ENCODE measurements at regions not wholly inside any gene's neighbourhood (a gene's known extent, or its start where the extent isn't known, plus 50 kb on each side); places are given as distances from the start of the nearest gene placed in this dataset.

GRCh38 chr2:121881950-121882349 lies 126.5 kb downstream of the TSN start:
- peaks cover 9% of the 10 kb centered on the region for H3K27me3 Mint-ChIP-seq (ENCODE audit: low read depth)
- no peaks in the 10 kb centered on the region for H3K36me3 Mint-ChIP-seq (ENCODE audit: low read depth)
- H3K4me1 Mint-ChIP-seq, result peaks cover 14% of the 10 kb centered on the region
- TF ChIP-seq CTCF (IDR thresholded peaks at IDR 0.05; ENCODE audit: unreplicated experiment in 3 of 3), result no peak
- H3K27ac Mint-ChIP-seq, result no peak overlapping the region
- H3K4me3 Mint-ChIP-seq, result no peak overlapping the region
- H3K9me3 Mint-ChIP-seq, result peaks cover 17% of the 10 kb centered on the region

GRCh38 chr2:121884078-121884477 lies 128.6 kb downstream of the TSN start:
- Mint-ChIP-seq H3K9me3 (peaks cover 9% of the 10 kb centered on the region), H3K36me3 (ENCODE audit: low read depth) (no peaks in the 10 kb centered on the region), H3K27ac (no peak overlapping the region), H3K27me3 (ENCODE audit: low read depth) (peaks cover 12% of the 10 kb centered on the region), H3K4me3 (no peak overlapping the region), H3K4me1 (peaks cover 14% of the 10 kb centered on the region)
- no peak for TF ChIP-seq CTCF (IDR thresholded peaks at IDR 0.05; ENCODE audit: unreplicated experiment in 3 of 3)

- peaks cover 14% of the 10 kb centered on the region for H3K4me1 Mint-ChIP-seq
- peak overlapping the region in 1 of 3 experiments; percentile 53 for H3K27ac Mint-ChIP-seq
- TF ChIP-seq CTCF (IDR thresholded peaks at IDR 0.05; ENCODE audit: unreplicated experiment in 3 of 3), result no peak
- H3K27me3 Mint-ChIP-seq (ENCODE audit: low read depth), result peaks cover 12% of the 10 kb centered on the region
- H3K4me3 Mint-ChIP-seq, result no peak overlapping the region
- peaks cover 9% of the 10 kb centered on the region for H3K9me3 Mint-ChIP-seq
- no peaks in the 10 kb centered on the region for H3K36me3 Mint-ChIP-seq (ENCODE audit: low read depth)
Observed at GRCh38 chr2:121884511-121884921, 129.1 kb downstream of the TSN start.

- H3K4me3 Mint-ChIP-seq, result no peak overlapping the region
- H3K27me3 Mint-ChIP-seq (ENCODE audit: low read depth), result peaks cover 12% of the 10 kb centered on the region
- H3K4me1 Mint-ChIP-seq, result peaks cover 14% of the 10 kb centered on the region
- no peak for TF ChIP-seq CTCF (IDR thresholded peaks at IDR 0.05; ENCODE audit: unreplicated experiment in 3 of 3)
- H3K9me3 Mint-ChIP-seq, result peaks cover 3% of the 10 kb centered on the region
- H3K36me3 Mint-ChIP-seq (ENCODE audit: low read depth), result no peaks in the 10 kb centered on the region
- H3K27ac Mint-ChIP-seq, result no peak overlapping the region
Observed at GRCh38 chr2:121886059-121886458, 130.6 kb downstream of the TSN start.

GRCh38 chr2:121887513-121888188 lies 132.2 kb downstream of the TSN start:
- TF ChIP-seq CTCF (IDR thresholded peaks at IDR 0.05; ENCODE audit: unreplicated experiment in 3 of 3), result no peak
- Mint-ChIP-seq H3K4me1 (peaks cover 14% of the 10 kb centered on the region), H3K27me3 (ENCODE audit: low read depth) (peaks cover 12% of the 10 kb centered on the region), H3K36me3 (ENCODE audit: low read depth) (no peaks in the 10 kb centered on the region), H3K4me3 (no peak overlapping the region), H3K27ac (no peak overlapping the region), H3K9me3 (no peaks in the 10 kb centered on the region)

GRCh38 chr2:121888189-121888557 lies 132.7 kb downstream of the TSN start:
- no peaks in the 10 kb centered on the region for H3K36me3 Mint-ChIP-seq (ENCODE audit: low read depth)

More at GRCh38 chr2:121888189-121888557, 132.7 kb downstream of the TSN start:
- Mint-ChIP-seq H3K27me3 (ENCODE audit: low read depth) (peaks cover 12% of the 10 kb centered on the region), H3K4me1 (peaks cover 14% of the 10 kb centered on the region), H3K4me3 (no peak overlapping the region), H3K27ac (no peak overlapping the region), H3K9me3 (no peaks in the 10 kb centered on the region)
- TF ChIP-seq CTCF (IDR thresholded peaks at IDR 0.05; ENCODE audit: unreplicated experiment in 3 of 3), result peak in 2 of 3 experiments; percentile 14 to 30
